CD4-positive, alpha-beta T cell (primary cell): ENCODE measurements at regions not wholly inside any gene's neighbourhood (a gene's known extent, or its start where the extent isn't known, plus 50 kb on each side); places are given as distances from the start of the nearest gene placed in this dataset.

Source experiments
- ATAC-seq: fragments of 200-7000 bp; cut with Tn5 transposase; one replicate; pipeline ENCODE4 v1.10.0; 2022; ENCODE audit warnings: mild to moderate bottlenecking; ENCODE audit not compliant: poor library complexity
- CTCF ChIA-PET: fragments of 350-600 bp; sonication (Branson Sonifier 250); formaldehyde crosslinking; loops from one replicate; lab custom pipeline; 2021; ENCODE audit warnings: antibody characterized with exemption, inconsistent platforms; lab: Charles Lee
- POLR2A ChIA-PET: fragments of 350-600 bp; sonication (Branson Sonifier 250); formaldehyde crosslinking; loops from one replicate; lab custom pipeline; 2021; ENCODE audit warnings: antibody characterized with exemption, inconsistent platforms; lab: Charles Lee
- DNase-seq, 14 experiments: peaks; one replicate each; pipeline ENCODE4 v3.0.0-alpha.2; 2013 to 2020; ENCODE audit warnings: mixed read lengths in 2 of 14
- H3K27ac ChIP-seq, 2 donors: one replicate each; pipeline versions ENCODE4 v1.5.1 to v1.7.0; 2013; ENCODE audit warnings: low read length in 2 of 2, low read depth in 1 of 2, mild to moderate bottlenecking in 1 of 2
- H3K27me3 ChIP-seq, 2 experiments: 1 replicate in 1 of 2; 2 replicates in 1 of 2; pipeline versions ENCODE4 v1.6.1 to v1.7.0; 2013; ENCODE audit warnings: low read length in 2 of 2, control low read depth in 1 of 2, mild to moderate bottlenecking in 1 of 2, moderate library complexity in 1 of 2; ENCODE audit not compliant: insufficient read depth in 2 of 2, control insufficient read depth in 1 of 2
- H3K36me3 ChIP-seq: one replicate; pipeline ENCODE4 v1.6.1; 2013; ENCODE audit warnings: low read length, control low read depth; ENCODE audit not compliant: insufficient read depth
- H3K4me1 ChIP-seq: one replicate; pipeline ENCODE4 v1.6.1; 2013; ENCODE audit warnings: low read length, control low read depth; ENCODE audit not compliant: insufficient read depth
- H3K4me3 ChIP-seq: one replicate; pipeline ENCODE4 v1.5.1; 2013; ENCODE audit warnings: mild to moderate bottlenecking, low read length, moderate library complexity
- H3K9me3 ChIP-seq, 2 experiments: 1 replicate in 1 of 2; 2 replicates in 1 of 2; pipeline versions ENCODE4 v1.6.1 to v1.7.0; 2013; ENCODE audit warnings: low read length in 2 of 2, mild to moderate bottlenecking in 2 of 2, control low read depth in 1 of 2, moderate library complexity in 1 of 2; ENCODE audit not compliant: control insufficient read depth in 1 of 2, insufficient read depth in 1 of 2
- H3K27ac Mint-ChIP-seq: one replicate; pipeline ENCODE4 v1.8.0; 2020; ENCODE audit warnings: mixed read lengths
- H3K27me3 Mint-ChIP-seq: one replicate; pipeline ENCODE4 v1.8.0; 2021; ENCODE audit warnings: mixed read lengths
- H3K36me3 Mint-ChIP-seq: one replicate; pipeline ENCODE4 v1.8.0; 2021; ENCODE audit warnings: low read depth, mixed read lengths
- H3K4me1 Mint-ChIP-seq: one replicate; pipeline ENCODE4 v1.8.0; 2021; ENCODE audit warnings: low read depth, mixed read lengths
- H3K4me3 Mint-ChIP-seq: one replicate; pipeline ENCODE4 v1.8.0; 2020; ENCODE audit warnings: mild to moderate bottlenecking, mixed read lengths
- H3K9me3 Mint-ChIP-seq: one replicate; pipeline ENCODE4 v1.8.0; 2020; ENCODE audit warnings: mixed read lengths
- CTCF ChIP-seq: fragments of 200-600 bp; IDR thresholded peaks from one replicate; pipeline ENCODE4 v1.8.0; 2022; ENCODE audit warnings: antibody characterized with exemption, mild to moderate bottlenecking
- intact Hi-C, 2 experiments: fragments of 100-400 bp; cut with DNase I in 1 of 2; cut with micrococcal nuclease in 1 of 2; formaldehyde crosslinking; loops; one replicate each; pipeline versions ENCODE4 v1.15.1 to v1.9.0; 2023 to 2025; cut with DNase I, micrococcal nuclease

DNA sequence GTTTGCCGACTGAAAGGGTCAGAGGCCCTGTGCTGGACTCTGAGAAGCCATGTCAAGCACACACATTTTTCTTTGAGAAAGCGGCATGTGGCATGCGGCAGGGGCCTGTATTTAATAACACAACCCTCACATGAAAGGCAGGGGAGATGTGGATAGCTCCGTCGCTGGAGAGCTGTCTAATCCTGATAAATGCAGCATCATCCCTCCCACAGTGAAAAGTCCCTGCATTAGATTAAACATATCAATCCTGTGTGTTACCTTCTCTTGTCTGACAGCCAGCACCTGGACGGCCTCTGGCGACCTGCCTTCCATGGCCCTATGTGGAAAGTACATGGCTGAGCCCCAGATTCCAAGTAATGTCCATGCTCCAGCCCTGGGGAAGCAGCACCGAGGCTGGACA is 313.0 kb upstream of the AJAP1 start:
- Mint-ChIP-seq H3K27me3 (no peaks in the 10 kb centered on the region), H3K36me3 (no peaks in the 10 kb centered on the region), H3K4me1 (no peaks in the 10 kb centered on the region), H3K9me3 (no peaks in the 10 kb centered on the region), H3K27ac (no peak overlapping the region), H3K4me3 (no peak overlapping the region)
- no peaks in the 10 kb centered on the region for H3K36me3 ChIP-seq
- intact Hi-C loops: no loop called here
- no peak overlapping the region for H3K27ac ChIP-seq
- POLR2A ChIA-PET: no interaction called here
- ATAC-seq (no peak), DNase-seq (no peak)
- H3K4me3 ChIP-seq: no peak overlapping the region
- H3K27me3 ChIP-seq: peaks cover 0 to 2% of the 10 kb centered on the region in 2 experiments
- TF ChIP-seq CTCF: no peak
- no peaks in the 10 kb centered on the region for H3K4me1 ChIP-seq
- H3K9me3 ChIP-seq: peaks cover 0 to 12% of the 10 kb centered on the region in 2 experiments
- CTCF ChIA-PET: no interaction called here

DNA sequence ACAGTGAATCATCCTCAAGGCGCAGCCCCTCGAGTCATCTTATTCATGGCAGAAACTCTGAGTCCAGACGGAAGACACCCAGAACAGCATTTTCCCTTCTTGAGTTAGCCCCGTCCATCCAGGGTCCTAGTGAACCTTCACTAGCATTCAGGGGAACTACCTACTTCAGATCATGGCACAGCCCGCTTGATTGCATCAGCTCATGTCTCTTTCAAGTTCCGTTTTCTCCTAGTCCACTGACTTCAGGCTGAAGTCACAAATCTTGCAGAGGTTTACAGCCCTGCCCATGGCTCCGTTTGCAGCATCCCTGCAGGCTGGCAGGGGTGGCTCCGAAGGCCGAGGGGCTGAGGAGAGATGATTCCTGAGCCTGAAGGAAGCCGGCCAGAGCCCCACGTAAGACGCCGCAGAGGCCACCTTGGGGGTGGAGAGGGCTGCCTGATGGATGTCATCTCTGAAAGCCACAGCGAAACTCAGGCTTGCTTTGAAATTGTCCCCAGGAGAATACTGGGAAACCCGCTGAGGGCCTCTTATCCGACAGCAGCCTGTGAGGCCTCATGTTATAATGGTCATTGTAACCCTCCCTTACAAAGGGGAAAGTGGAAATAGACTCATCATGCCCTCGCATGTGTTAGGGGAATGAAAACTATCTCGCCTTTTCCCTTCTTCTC is 310.2 kb upstream of the AJAP1 start:
- no peak for TF ChIP-seq CTCF
- no peaks in the 10 kb centered on the region for H3K9me3 Mint-ChIP-seq
- intact Hi-C loops: no loop called here
- H3K4me1 Mint-ChIP-seq: no peaks in the 10 kb centered on the region
- DNase-seq (no peak), ATAC-seq (no peak)
- Histone ChIP-seq H3K4me3 (no peak overlapping the region), H3K36me3 (no peaks in the 10 kb centered on the region), H3K27ac (no peak overlapping the region), H3K9me3 (peaks cover 0 to 12% of the 10 kb centered on the region in 2 experiments), H3K27me3 (no peaks in the 10 kb centered on the region), H3K4me1 (no peaks in the 10 kb centered on the region)
- no peaks in the 10 kb centered on the region for H3K27me3 Mint-ChIP-seq
- no peak overlapping the region for H3K27ac Mint-ChIP-seq
- no peak overlapping the region for H3K4me3 Mint-ChIP-seq
- ChIA-PET CTCF (no interaction called here), POLR2A (no interaction called here)
- no peaks in the 10 kb centered on the region for H3K36me3 Mint-ChIP-seq

DNA sequence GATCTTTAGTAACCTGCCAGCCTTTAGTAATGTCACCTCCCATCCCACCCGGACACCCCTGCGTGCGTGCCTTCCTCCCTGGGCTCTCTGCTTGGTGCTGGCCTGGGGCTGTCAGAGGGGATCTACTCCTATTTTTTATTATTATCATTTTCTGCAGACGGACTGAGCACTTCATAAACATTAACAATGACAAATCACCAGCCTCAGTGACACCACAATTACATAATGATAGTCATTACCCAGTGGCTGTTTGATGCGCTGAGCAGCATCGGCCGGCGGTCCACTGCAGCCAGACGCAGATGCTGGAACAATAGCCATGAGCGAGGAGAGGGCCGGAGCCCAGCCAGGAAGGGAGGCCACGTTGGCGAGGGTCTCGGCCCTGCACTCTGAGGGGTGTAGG is 309.3 kb upstream of the AJAP1 start:
- intact Hi-C loops: no loop called here
- DNase-seq (no peak), ATAC-seq (no peak)
- Histone ChIP-seq H3K4me1 (no peaks in the 10 kb centered on the region), H3K36me3 (no peaks in the 10 kb centered on the region), H3K27me3 (no peaks in the 10 kb centered on the region), H3K4me3 (no peak overlapping the region), H3K9me3 (peaks cover 0 to 12% of the 10 kb centered on the region in 2 experiments), H3K27ac (no peak overlapping the region)
- Mint-ChIP-seq H3K27me3 (no peaks in the 10 kb centered on the region), H3K36me3 (no peaks in the 10 kb centered on the region), H3K27ac (no peak overlapping the region), H3K4me3 (no peak overlapping the region), H3K4me1 (no peaks in the 10 kb centered on the region), H3K9me3 (no peaks in the 10 kb centered on the region)
- POLR2A ChIA-PET: no interaction called here
- CTCF ChIA-PET: no interaction called here
- TF ChIP-seq CTCF: no peak
